AML-193 (cell line): ENCODE measurements at regions not wholly inside any gene's neighbourhood (a gene's known extent, or its start where the extent isn't known, plus 50 kb on each side); places are given as distances from the start of the nearest gene placed in this dataset.

Experiments used
- DNase-seq, 2 experiments: peaks; one replicate each; lab custom pipeline; 2025; lab: John Stamatoyannopoulos, UW

DNA sequence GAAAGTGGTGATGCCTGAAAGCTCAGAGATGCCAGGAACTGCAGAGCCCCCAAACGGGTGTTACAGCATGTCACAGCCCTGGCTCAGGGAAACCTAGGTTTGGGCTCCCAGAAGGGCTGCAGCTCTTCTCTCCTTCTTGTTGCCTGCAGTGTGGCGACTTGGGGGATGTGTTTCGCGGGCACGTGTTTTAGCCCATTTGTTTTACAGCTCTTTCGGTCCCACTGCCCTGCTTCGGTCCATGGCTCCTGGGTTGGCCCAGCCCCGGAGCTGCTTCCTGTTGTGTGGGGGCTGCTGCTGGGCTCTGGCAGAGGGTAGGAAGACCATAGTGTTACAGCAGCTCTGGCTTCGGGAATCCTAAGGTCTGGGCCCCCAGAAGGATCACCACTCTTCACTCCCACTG is 222.9 kb upstream of the RIOK2 start:
- DNase-seq, result no peak

DNA sequence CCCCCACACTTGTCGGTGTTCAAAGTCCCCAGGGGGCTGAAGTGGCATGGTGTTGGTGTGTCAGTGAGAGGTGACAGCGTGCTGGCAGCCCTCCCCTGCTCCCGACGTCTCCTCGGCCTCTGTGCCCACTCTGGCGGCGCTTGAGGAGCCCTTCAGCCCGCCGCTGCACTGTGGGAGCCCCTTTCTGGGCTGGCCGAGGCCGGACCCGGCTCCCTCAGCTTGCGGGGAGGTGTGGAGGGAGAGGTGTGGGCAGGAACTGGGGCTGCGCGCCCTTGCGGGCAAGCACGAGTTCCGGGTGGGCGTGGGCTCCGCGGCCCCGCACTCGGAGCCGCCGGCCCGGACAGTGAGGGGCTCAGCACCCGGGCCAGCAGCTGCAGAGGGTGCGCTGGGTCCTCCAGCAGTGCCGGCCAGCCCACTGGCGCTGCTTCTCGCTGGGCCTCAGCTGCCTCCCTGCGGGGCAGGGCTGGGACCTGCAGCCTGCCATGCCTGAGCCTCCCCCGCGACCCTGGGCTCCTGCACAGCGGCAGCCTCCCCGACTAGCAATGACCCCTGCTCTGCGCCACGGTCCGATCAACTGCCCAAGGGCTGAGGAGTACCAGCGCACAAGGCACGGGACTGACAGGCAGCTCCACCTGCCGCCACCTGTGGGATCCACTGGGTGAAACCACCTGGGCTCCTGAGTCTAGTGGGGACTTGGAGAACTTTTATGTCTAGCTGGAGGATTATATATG is 224.1 kb upstream of the RIOK2 start:
- no peak for DNase-seq

DNA sequence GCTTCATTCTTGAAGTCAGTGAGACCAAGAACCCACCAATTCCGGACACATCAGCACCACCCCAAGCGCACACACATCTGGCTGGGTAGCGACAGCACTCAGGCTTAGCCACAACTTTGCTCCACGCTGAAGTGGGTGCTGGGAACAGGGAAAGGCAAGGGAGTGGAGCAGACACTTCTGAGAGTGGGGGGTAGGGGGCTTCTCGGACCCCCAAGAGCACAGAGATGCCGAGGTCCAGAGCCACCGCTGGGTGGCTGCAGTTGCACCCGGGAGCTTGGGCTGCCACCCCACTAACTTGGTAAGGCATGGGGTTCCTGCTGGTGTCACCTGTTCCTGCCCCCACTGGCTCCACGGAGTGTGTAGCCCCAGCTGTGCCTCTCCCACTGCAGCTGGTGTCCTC is 225.3 kb upstream of the RIOK2 start:
- no peak for DNase-seq

DNA sequence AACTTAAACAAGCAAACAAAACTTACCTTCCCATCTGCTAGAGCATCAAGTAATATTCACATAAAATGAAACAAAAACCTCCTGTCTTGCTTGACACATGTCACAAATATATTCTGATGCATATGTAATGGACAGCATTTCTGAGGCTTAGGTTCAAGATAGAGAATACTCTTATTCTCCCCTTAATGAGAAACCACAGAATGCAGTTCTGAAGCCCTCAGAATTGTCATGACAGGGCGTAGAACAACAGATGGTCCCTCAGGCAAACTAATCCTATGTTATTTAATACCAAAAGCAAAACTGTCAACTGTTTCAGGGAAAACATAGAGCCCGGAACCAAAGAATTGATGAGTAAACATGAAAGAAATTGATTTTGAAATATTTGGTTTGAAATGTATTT is 229.9 kb upstream of the RIOK2 start:
- no peak for DNase-seq

DNA sequence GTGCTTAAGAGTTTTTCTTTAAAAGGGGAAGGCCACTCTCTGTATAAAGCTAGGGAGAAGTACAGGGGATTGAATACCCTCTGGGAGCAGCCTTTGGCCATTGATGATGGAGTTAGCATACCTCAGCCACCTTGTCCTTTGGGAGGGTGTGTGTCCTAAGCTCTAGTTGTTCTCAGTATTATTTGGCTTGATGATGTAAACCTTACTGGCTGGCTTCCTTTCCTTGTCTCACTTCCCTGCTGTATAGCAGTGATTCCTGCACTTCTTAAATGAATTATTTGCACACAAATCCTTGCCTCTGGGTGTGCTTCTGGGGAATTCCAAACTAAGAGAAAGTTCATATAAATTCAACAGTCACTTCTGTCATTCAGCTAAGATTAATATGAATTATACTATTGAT is 234.9 kb upstream of the RIOK2 start:
- DNase-seq, result no peak

DNA sequence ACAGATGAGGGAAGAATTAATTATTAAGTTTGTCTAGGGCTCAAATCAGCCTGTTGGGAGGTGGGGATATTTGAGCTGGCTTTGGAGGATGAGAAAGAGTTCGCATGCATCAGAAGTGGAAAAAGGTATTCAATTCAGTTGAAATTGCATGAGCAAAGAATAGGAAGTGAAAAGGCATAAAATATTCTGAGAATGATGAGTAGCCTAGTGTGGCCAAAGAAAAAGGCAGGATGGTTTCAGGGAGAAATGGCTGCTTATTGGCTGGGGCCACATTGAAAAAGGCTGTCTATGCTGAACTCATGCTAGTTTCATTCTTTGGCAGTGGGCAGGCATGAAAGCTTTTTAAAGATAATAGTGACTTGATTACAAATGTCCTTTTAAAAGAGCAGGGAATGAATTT is 235.4 kb upstream of the RIOK2 start:
- DNase-seq, result no peak

DNA sequence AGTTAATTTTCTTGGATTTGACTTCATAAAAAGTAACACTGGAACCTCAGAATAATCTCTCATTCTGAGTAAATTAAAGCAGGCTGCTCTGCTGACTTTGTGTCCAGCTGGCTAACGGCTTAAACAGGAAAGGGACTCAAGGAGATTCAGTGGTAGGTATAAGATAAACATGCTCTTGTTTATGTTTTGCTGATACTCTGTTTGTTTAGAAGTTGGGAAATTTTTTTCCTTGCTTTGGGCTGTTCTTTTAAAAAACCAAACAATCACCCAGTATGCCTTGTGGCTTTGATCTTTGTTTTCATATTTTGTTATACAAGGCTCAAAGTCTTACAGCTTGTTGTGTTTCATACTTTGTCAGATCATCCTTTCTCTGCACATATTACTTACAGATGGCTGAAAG is 237.6 kb upstream of the RIOK2 start:
- no peak for DNase-seq

DNA sequence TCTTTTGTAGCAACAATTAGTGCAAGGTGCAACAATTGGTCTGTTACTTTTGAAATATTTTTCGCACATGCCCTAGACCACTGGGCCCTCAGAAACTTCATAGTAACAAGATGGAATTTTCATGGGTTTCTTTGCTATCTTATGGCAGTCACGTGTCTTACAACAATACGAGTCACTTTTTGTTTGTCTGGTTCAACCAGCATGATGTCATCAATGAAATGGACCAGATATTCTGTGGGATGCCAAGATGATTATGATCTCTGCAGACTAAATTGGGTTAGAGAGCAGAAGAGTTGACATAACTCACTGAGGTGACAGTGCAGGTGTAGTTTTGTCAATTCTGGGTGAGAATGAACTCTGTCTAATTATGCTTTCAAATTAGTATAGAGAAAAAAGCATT is 239.6 kb upstream of the RIOK2 start:
- no peak for DNase-seq

DNA sequence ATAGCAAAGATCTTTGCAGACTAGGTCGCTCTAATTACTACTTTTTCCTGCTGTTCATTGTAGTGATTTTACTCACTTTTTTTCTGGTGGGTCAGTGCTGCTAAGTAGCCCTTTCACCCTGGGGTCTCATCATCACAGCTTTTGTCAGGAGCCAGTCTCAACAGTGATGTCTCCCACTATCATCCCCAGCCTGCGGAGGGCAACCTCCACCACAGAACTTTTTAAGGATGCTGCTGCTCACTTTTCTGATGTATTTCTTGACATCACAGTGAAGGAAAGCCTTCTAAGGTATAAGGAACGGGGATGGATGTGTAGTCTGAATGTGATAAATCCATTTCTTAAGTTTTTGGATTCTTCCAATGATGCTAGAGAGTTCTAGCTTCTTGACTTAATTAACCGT is 242.5 kb upstream of the RIOK2 start:
- no peak for DNase-seq

DNA sequence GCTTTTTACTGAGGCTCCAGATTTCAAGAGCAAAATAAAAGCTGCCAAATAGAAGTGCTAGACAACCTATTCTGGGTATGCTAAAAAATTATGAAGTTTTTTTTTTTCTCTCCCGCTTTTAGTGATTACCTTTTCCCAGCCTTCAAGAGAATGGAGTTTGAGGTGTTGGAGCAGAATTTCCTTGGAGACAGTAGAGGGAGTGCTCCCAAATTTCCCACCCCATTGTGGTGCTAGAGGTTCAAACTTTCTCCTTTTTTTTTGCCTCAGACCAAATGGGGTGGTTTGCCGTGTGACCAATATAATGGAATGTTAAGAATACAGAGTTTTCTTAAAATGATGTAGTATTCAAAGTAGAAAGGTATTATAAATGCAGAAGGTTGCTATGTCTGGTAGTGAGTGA is 244.2 kb upstream of the RIOK2 start:
- DNase-seq, result no peak

DNA sequence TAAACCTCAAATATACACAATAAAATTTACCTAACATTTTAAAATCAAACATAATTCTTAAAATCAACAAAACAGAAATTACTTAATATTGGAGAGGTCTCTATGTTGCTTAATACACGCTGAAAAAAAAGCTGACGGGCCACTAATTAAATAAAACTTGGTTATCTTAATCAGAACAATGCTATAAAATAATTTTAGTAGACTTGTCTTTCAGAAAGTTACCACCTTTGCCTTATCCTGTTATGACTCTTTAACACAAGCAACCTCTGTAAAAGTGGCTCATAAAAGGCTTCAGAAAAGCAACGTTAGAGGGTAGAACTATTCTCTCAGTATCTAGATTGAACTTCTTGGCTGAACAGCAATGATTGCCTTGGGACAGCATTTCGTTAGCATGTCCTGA is 251.0 kb upstream of the RIOK2 start:
- DNase-seq, result no peak

DNA sequence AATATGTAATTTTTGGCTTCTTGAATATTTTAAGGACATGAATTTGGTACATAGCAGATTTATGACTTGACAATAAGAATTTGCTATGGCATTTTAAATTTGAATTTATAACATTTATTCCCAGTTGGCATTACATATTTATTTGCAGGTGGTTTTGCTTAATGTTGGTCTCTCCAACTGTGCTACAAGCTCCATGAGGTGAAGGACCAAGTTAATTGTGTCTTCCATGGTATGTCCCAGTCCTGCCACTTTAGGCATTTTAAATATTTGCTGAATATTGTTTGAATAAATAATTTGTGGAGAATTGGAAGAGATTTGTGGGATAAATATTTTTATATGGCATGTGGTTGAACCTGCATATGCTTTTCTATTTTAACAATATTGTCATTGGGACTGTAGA is 253.4 kb upstream of the RIOK2 start:
- DNase-seq, result no peak

DNA sequence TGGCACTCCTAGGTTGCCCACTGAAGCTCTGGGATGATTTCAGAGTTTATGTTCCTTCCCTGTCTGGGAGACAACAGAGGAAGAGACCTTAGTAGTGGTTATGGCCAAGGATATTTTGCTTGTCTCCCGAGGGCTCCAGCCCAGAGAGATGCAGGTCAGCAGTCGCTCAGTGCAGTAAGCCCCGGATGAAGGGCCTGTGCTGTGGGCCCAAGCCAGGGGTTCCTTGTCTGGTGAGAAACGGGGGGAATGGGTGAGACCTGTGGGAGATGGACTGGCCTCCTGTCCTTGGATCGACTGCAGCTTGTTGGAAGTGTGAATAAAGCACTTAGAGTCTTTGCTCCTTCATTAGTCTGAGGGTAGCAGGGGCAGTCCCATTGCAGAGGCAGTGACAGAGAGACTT is 260.7 kb upstream of the RIOK2 start:
- DNase-seq, result no peak

DNA sequence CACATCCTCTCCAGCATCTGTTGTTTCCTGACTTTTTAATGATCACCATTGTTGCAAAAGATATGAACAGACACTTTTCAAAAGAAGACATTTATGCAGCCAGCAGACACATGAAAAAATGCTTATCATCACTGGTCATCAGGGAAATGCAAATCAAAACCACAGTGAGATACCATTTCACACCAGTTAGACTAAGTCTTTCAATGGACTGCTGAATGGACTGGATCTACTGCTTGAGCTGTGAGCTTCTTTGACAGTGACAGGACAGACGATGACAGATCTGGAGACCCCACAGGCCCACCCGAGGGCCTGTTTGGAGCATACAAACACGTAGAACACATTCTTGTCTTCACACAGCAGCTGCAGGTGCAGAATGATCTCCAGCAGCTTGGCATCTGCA is 266.1 kb upstream of the RIOK2 start:
- no peak for DNase-seq

DNA sequence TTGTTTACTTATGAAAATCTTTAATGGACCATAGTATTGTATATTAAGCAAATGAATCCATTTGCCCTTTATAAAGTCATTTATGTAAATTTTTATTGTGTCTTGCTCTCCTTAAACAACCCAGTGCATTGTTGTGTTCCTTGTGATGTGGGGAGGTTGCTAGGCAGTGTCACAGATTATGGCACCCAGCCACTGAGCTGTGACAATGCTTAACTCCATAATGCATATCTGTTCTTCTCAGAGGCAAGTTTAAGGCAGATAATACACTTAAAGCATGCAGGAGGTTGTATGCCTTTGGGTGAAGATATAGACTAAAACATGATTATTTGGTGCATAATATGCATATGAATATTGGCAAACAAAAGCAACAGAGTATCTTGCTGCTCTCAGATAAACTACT is 269.6 kb upstream of the RIOK2 start:
- no peak for DNase-seq

DNA sequence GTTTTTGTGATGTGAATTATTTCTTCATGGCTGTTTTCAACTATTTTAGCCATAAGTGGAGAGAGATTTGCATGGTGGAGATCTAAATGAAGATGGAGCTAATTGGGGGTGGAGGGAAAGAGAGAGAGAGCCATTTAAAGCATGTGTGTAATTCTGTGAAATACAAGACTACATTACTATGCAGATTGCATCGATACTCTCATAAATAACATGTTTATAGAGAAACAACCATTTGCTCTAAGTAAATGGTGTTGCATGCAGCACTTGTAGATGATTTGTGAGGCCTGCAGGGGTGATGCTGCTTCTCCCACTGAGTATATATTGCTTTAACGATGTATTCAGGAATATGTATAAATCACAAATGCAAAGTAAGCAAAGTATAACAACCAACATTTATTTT is 270.2 kb upstream of the RIOK2 start:
- no peak for DNase-seq

DNA sequence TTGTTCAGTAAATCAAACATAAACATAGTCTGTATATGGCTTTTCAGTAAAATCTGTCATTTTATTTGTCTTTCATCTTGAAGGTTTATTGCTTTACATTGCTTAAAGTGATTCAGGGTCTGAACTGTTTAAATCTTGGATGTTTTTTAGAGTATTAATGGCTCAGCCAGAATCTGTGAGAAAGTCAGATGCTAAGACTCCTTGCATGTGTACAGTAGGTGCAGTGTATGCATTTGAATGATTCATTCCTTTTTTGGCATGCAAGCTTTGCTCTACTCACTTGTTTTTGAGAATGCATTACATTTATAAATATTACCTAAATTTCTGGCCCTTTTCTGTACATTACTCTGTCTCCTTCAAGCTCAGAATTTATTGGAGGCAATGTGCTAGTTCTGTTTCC is 271.0 kb upstream of the RIOK2 start:
- DNase-seq, result no peak

DNA sequence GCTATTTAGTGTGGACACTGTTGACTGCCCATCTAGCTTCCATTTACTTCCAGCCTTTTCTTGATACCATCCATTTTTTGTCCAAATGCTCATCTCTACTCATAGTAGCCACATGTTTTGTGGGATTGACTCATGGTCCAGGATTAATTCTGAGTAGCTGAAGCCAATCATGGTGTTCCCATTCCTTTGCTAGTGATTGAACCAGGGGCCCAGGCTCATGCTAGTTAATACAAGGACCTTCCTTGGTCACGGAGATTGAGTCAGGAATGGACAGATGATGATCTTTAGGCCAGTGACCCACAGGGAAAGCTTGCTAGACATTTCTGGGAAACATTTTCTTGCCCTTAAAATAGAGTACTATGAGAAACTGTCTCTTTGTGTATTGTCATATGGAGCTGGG is 272.9 kb upstream of the RIOK2 start:
- DNase-seq, result no peak

DNA sequence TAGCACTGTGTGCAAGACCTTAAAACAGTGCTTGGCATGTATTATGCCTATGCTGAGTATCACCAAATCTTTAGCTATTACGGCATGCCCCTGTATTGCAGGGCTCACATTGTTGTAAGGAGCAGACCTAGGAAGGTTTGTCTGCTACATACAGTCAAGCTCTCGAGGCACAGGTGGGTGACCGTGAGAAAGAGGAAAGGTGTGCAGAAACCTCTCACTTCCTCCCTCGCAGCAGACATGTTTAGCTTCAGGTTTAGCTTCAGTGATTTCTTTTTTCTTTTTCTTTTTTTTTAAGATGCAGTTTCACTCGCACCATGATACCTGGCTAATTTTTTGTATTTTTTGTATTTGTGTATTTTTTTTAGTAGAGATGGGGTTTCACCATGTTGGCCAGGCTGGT is 275.8 kb upstream of the RIOK2 start:
- no peak for DNase-seq

DNA sequence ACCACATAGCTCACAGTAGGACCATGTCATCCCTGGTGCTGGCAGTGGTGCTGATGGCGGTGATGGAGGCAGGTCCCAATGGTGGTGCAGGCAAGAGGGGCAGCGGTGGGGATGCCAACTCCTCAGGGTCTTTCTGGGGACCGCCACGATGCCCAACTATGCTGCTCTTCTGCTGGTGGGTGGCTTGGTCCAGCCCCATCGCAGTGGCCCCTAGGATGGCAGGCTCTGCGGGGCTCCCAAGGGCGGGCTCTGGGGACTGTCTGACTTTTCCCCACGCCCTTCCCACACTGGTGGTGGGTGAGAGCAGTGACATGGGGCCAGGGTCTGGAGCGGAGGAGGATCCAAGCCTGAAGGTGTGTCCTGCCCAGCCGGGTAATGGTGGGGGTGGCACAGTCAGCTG is 288.9 kb upstream of the RIOK2 start:
- no peak for DNase-seq

DNA sequence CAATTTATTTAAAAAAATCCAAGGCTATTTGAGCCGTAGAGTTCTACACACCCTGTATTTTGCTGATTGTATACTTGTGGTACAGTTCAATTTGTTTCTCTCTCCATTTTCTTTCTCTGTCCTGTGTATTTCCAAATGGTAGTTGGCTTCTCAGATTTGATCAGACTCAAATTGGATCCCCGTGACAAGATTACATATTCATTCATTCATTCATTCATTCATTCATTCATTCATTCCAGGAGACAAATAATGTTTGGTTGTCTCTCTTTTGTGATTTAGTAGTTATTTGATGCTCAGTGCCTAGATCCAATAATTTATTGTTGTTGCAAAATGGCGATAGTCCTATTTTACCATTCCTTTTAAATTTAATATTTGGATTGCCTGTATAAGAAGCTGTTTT is 292.8 kb upstream of the RIOK2 start:
- no peak for DNase-seq

DNA sequence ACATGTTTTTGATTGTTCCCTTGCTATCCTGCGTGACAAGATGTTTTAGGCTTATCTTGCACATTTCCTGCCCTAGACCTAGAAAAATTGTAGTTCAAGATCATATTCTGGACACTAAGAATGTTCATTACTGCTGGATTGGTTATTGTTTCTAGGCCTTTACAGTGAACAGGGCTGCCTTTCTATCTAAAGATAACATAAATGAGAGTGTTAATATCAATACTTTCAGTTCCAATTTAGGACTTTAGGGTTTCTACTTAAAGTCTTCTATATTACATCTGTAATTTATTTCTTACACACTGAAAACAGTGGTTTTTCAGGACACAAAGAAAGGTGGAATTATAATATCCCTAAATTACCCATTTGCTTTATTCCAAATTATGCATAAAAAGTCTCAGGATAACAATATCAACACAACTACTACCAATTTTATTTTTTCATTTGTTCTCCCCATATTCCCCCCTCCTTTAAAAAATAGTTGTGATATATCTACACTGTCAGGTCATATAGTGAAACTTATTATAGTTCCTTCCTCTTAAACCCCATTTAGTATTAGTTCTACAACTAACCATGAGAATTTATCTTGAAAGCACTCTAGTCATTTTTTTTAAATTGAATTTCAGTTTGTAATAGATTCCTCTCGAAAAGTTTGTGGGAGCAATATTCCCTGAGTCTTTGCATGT is 293.9 kb upstream of the RIOK2 start:
- DNase-seq, result no peak

DNA sequence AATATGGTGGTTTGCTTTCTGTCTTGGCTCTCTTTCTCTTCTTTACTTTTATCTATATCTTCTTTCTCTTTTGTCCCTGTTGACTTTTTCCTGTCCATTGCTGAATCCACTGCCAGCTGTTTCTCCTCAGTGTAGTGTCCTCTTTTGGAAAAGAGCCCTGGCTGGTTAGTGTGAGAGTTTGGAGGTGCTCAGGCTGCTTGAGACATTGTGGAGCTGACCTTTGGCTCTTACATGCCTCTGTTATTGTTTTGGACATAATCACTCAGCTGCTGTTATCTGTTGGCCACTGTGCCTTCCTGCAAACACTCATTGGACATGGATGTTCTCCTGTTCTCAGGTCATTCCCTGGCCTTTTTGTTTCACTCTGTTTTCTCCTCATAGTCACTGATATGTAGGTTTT is 295.4 kb upstream of the RIOK2 start:
- no peak for DNase-seq

DNA sequence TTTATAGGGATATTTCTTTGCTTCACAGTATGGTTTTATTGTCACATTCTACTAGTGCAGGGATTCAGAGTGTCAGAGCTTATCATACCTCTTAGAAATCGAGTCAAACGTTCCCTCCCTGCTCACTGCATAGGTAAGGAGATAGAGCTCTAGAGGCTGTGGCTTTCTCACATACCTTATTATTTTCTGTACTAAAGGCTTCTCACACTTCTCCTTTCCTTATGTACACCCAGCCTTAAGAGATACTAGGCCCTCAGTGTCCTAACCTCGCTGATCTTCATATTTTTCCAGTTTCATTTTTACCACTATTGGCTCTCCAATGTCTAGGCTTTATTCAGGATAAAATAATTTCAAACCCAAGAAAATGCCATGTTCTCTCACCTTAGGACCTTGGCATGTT is 297.3 kb upstream of the RIOK2 start:
- no peak for DNase-seq
